BE2C (cell line): ENCODE measurements at regions not wholly inside any gene's neighbourhood (a gene's known extent, or its start where the extent isn't known, plus 50 kb on each side); places are given as distances from the start of the nearest gene placed in this dataset.

ENCODE experiments used
- DNase-seq: peaks from one replicate; pipeline ENCODE4 v3.0.0-alpha.2; 2020
- H3K27me3 ChIP-seq: fragments of 250-450 bp; sonication (Bioruptor Pico); 2 replicates; pipeline ENCODE4 v1.5.1; 2020; ENCODE audit warnings: mild to moderate bottlenecking
- H3K36me3 ChIP-seq: fragments of 250-450 bp; sonication (Bioruptor Pico); 2 replicates; pipeline ENCODE4 v1.5.1; 2020; ENCODE audit warnings: mild to moderate bottlenecking
- H3K4me1 ChIP-seq: fragments of 250-450 bp; sonication (Bioruptor Pico); 2 replicates; pipeline ENCODE4 v1.5.1; 2020
- H3K4me3 ChIP-seq: 2 replicates; pipeline ENCODE4 v1.5.1; 2011; ENCODE audit warnings: low read depth, low read length
- H3K9me3 ChIP-seq: fragments of 250-450 bp; sonication (Bioruptor Pico); 2 replicates; pipeline ENCODE4 v1.5.1; 2020
- TF ChIP-seq, protein P1 (sequence below): IDR thresholded peaks from 2 replicates; pipeline ENCODE4 v1.5.1; 2012; ENCODE audit warnings: mild to moderate bottlenecking, low read depth, low read length

DNA sequence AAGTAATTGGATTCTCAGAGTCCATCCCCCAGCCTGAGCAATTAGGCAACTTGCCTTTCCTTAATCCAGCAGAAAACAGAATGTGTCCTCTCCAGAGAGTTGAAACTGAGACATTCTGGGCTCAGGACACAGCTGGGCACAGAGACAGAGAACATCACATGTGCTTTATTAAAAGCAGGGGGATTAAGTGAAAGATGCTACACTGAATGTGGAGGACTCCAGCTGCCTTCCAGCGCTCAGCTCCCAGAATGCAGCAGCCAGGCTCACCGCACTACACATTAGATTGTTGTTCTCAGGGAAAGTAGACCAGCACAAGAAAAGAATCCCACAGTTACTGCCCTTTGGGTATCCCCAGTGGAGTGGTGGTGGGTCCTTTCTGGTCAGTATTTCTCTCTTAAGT is 141.6 kb upstream of the IL12B start:
- Histone ChIP-seq H3K4me3 (no peak overlapping the region), H3K27me3 (no peaks in the 10 kb centered on the region), H3K9me3 (no peaks in the 10 kb centered on the region), H3K36me3 (no peaks in the 10 kb centered on the region), H3K4me1 (no peaks in the 10 kb centered on the region; the same call in 1 of the 2 replicates)
- TF ChIP-seq, protein P1, sequence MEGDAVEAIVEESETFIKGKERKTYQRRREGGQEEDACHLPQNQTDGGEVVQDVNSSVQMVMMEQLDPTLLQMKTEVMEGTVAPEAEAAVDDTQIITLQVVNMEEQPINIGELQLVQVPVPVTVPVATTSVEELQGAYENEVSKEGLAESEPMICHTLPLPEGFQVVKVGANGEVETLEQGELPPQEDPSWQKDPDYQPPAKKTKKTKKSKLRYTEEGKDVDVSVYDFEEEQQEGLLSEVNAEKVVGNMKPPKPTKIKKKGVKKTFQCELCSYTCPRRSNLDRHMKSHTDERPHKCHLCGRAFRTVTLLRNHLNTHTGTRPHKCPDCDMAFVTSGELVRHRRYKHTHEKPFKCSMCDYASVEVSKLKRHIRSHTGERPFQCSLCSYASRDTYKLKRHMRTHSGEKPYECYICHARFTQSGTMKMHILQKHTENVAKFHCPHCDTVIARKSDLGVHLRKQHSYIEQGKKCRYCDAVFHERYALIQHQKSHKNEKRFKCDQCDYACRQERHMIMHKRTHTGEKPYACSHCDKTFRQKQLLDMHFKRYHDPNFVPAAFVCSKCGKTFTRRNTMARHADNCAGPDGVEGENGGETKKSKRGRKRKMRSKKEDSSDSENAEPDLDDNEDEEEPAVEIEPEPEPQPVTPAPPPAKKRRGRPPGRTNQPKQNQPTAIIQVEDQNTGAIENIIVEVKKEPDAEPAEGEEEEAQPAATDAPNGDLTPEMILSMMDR: no peak
- DNase-seq: no peak

GRCh38 chr5:159475026-159475425 is 144.7 kb upstream of the IL12B start:
- TF ChIP-seq, protein P1: no peak
- Histone ChIP-seq H3K4me1 (no peaks in the 10 kb centered on the region), H3K9me3 (no peaks in the 10 kb centered on the region), H3K4me3 (no peak overlapping the region), H3K27me3 (no peaks in the 10 kb centered on the region), H3K36me3 (no peaks in the 10 kb centered on the region)
- DNase-seq: no peak

DNA sequence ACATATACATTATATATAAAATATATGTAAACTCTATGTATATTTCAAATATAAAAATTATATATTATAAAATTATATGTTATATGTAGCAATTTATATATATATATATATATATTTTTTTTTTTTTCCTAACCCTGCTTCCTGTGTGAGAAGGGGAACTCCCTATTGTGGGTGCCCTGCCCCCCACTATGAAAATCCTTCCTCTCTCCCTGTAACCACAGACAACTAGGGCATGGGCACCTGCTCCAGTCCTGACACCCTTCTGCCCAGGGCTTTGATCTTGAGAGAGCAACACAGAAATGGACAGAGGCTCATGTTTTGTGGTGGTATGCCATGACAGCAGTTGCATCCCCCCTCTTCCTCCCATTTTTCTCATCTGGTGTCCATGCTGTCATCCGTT is 148.7 kb upstream of the IL12B start:
- TF ChIP-seq, protein P1: no peak
- H3K4me1 ChIP-seq: no peaks in the 10 kb centered on the region
- H3K27me3 ChIP-seq: no peaks in the 10 kb centered on the region
- no peaks in the 10 kb centered on the region for H3K36me3 ChIP-seq
- H3K9me3 ChIP-seq: no peaks in the 10 kb centered on the region
- no peak overlapping the region for H3K4me3 ChIP-seq
- no peak for DNase-seq

- Histone ChIP-seq H3K9me3 (no peaks in the 10 kb centered on the region), H3K4me1 (no peaks in the 10 kb centered on the region), H3K36me3 (no peaks in the 10 kb centered on the region), H3K4me3 (no peak overlapping the region), H3K27me3 (no peaks in the 10 kb centered on the region)
- TF ChIP-seq, protein P1: no peak
- no peak for DNase-seq
These were observed 150.6 kb upstream of the IL12B start for GRCh38 chr5:159480849-159481248.

DNA sequence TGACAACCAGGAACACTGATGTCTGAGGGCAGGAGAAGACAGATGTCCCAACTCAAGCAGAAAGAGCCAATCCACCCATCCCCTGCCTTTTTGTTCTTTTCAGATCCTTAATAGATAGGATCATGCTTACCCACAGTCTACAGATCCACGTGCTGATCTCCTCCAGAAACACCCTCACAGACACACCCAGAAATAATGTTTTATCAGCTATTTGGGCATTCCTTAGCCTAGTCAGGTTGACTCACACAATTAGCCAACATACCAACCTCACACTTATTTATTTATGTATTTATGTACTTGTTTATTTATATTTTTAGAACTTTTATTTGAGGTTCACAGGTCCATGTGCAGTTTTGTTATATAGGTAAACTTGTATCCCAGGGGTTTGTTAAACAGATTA is 151.5 kb upstream of the IL12B start:
- no peaks in the 10 kb centered on the region for H3K4me1 ChIP-seq
- H3K4me3 ChIP-seq: no peak overlapping the region
- DNase-seq: no peak
- no peaks in the 10 kb centered on the region for H3K9me3 ChIP-seq
- TF ChIP-seq, protein P1: no peak
- H3K27me3 ChIP-seq: no peaks in the 10 kb centered on the region
- no peaks in the 10 kb centered on the region for H3K36me3 ChIP-seq

DNA sequence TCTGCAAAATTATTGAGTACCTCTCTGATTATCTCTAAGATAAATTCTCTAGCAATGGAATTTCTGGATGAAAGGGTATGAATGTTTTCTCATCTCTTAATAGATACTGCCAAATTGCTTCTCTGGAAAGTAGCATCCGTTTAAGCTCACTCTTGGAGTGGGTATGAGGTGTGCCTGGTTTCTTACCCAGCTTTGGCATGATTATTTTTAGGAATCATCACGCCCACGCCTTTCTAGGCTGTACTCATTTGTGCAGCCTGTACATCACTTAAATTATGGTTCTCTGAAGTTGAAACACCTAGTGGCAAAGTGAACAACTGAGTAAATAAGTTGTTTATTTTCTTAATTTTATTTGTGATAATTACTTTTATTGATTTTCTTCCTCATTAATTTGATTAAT is 156.5 kb upstream of the IL12B start:
- Histone ChIP-seq H3K4me1 (peaks cover 7% of the 10 kb centered on the region), H3K9me3 (no peaks in the 10 kb centered on the region), H3K36me3 (no peaks in the 10 kb centered on the region), H3K27me3 (no peaks in the 10 kb centered on the region), H3K4me3 (no peak overlapping the region)
- TF ChIP-seq, protein P1: no peak
- DNase-seq: no peak
